ENCODE measurements at regions not wholly inside any gene's neighbourhood (a gene's known extent, or its start where the extent isn't known, plus 50 kb on each side); places are given as distances from the start of the nearest gene placed in this dataset.

- TF ChIP-seq CTCF (conservative IDR thresholded peaks at IDR 0.05 in 1 of 2, IDR thresholded peaks at IDR 0.05 in 1 of 2; ENCODE audit: low read depth in 1 of 2, low read length in 2 of 2) = no peak
- TF ChIP-seq EZH2 (IDR thresholded peaks at IDR 0.05; ENCODE audit: low read length, missing control alignments) = no peak
Observed at GRCh38 chr2:18309627-18310026, 250.8 kb downstream of the RDH14 start.

Measured in fibroblast of lung (primary cell).